ENCODE measurements at regions not wholly inside any gene's neighbourhood (a gene's known extent, or its start where the extent isn't known, plus 50 kb on each side); places are given as distances from the start of the nearest gene placed in this dataset.
A peak's percentile ranks its signal among the peaks of the same experiment; 100 is the strongest.

- DNase-seq: peak; percentile 81
Measured at GRCh38 chrX:98398542-98398941, 1514.8 kb downstream of the RPA4 start.

DNA sequence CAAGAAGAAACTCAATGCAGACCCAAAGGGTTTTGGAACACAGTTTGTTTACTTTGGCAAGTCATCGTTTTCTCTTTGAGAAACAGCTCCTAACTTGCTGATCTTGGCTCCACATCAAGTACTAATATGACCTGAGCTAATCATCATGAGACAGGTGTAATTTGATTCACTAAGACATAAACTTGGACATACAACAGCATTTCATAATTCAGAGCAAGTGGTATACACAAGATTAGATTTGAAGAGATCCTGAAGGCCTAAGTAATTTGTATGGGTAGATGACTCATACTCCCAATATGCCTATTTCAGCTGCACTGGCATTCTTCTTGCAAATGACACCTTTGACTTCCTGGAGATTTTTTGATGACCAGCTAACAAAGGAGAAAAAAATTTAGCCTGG lies 1521.7 kb downstream of the RPA4 start:
- peak; percentile 1 for DNase-seq

DNA sequence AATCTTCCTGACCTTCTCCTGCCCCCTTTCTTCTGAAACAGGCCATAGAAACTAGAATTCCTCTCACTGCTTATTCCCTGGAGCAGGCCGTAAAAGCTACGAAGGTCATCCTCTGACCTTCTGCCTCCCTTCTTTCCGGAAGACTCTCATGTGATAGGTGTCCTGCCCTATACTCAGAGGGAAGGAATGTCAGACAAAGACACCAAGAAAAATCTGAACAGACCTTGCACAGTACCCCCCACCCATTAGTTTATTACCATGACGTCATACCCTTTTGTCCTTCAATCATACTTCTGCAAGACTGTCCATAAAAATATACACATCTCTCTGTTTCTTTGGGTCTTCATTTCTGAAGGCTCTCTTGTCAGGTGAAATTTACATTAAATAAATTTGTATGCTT lies 1523.9 kb downstream of the RPA4 start:
- DNase-seq: no peak

GRCh38 chrX:98409867-98410266 lies 1526.2 kb downstream of the RPA4 start:
- DNase-seq: no peak

DNA sequence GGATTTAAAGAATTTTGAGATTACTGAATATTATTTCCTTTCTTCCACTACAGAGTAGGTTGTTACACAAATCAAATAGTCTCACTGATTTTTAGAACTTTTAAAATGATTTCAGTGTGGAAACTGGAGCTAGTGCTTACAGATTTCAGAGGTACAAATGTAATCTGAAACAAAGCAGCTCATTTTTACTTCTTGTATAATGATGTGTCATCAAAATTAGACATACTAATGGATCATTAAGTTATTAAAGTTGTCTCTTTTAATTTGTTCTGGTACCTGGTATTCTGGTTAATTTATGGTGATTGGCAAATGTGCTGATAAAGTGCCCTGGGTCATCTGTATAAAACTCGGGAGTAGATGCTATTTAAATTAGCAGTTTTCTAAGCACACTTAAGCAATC lies 1528.3 kb downstream of the RPA4 start:
- no peak for DNase-seq

- DNase-seq: no peak
Measured at GRCh38 chrX:98422536-98422935, 1538.8 kb downstream of the RPA4 start.

DNA sequence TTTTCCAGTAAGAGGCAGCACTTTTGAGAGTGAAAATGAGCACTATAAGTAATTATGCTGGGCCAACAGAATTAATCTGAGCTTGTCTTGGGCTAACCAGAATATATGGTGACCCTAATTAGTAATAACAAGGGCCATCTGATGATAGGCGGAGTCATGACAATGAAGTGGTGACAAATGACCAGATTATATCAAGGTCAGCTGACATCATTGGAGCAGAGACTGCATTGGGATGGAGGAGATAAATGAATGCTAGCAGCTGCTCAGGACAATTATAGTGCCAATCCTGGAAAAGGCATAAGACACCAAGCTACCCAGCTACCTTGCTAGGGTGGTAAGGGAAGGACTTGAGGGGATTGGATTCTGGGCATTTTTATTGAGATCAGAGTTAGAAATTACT lies 1548.7 kb downstream of the RPA4 start:
- DNase-seq: no peak

GRCh38 chrX:98448524-98448923 lies 1564.8 kb downstream of the RPA4 start:
- DNase-seq: no peak

GRCh38 chrX:98452456-98452855 lies 1568.7 kb downstream of the RPA4 start:
- DNase-seq: no peak

GRCh38 chrX:98459669-98460068 lies 1576.0 kb downstream of the RPA4 start:
- DNase-seq: no peak

- no peak for DNase-seq
Measured at GRCh38 chrX:98480606-98481005, 1596.9 kb downstream of the RPA4 start.

DNA sequence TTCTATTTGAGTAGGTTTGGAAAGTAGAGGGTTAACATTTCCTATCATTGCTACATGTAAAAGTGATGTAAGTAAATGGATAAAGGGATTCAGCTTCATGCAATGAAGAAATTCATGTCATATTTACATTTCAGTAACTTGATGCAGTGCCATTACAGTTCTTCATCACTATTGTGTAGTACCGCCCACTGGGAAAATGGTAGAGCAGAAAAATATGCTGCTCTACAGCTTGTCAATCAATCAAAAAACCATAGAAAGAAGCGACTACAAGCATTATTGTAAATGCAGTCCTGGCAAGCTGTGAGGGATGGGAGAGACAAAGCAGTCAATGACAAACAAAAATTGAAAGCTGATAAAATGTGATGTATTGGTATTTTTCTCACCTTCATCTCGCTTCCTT lies 1597.9 kb downstream of the RPA4 start:
- DNase-seq: no peak

DNA sequence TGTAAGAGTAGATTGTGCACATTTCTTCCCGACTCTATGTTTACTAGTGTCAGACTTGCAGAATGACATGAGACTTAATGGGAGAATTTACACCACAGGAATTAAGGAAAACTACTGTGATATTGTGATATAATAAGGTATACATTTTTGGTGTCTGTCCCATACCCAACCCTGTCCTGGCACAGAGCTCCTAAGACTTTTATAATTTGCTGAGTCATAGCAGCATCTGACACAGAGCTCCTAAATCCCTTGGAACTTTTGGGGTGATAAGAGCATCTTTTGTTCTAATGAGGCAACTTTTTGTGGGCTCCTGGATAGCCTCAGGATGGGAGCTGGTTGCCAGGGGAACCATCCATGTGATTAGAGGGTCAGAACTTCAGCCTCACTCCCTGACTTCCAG lies 1607.0 kb downstream of the RPA4 start:
- no peak for DNase-seq

DNA sequence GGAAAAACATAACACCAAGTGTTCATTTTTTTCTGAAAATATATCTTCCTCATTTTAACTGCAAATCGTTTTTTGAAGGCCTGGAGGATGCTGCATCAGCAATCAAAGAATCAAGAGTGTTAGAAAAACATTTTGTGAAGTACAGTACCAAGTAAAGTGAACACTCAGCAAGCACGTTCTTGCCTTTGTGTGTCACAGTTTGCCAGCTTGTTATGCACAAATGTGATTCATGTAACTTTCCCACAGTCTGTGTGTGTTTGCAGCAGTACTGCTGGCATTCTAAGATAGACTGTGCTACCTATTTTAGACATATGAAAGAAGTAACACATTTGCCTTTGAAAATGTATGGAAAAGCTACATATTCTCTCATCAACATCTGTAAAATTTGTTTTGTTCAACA lies 1617.7 kb downstream of the RPA4 start:
- no peak for DNase-seq

DNA sequence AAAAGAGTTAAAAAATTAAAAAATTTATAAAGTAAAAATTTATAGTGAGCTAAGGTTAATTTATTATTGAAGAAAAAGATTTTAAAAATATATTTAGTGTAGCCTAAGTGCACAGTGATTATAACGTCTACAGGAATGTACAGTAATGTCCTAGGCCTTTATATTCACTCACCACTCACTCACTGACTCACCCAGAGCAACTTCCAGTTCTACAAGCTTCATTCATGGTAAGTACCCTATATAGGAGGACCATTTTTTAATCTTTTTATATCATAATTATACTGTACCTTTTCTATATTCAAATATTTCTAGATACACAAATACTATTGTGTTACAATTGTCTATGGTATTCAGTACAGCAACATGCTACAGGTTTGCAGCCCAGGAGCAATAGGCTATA lies 1623.2 kb downstream of the RPA4 start:
- DNase-seq: no peak

- DNase-seq: no peak
Measured at GRCh38 chrX:98514032-98514431, 1630.3 kb downstream of the RPA4 start.

GRCh38 chrX:98516120-98516519 lies 1632.4 kb downstream of the RPA4 start:
- no peak for DNase-seq

DNA sequence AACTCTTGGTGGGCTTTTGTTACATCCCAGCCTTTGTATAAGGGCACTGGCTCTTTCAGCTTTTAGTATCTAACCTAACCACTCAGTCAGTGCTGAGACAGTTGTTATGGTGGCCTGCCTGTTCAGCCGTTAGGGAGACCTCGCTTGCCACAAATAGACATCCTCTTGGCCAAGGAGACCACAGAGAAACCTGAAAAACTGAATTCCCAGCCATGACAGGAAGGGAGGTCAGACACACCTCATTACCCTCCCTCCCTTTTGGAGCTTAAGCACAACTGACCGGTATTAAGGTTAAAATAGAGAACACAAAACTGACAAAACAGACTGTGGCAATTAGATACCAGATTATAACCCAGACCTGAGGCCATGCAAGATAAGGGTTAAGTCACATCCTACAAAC lies 1639.3 kb downstream of the RPA4 start:
- peak; percentile 17 for DNase-seq

DNA sequence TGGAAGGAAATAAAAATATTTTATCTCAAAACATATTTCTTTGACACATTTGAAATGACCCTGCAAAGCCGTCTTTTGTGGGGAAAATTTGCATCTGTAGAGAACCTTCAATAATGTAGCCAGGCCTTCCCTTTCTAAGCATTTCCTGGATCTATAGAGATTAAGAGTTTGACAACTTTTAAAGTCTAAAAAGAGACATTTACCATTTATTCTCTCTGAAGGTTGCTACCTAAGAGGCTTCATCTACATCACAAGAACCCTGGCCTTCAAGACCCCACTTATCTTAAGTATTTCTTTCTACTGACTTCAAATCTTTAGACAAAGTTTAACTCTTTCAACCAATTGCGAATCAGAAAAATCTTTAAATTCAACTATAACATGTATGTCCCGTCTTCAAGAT lies 1639.8 kb downstream of the RPA4 start:
- DNase-seq: no peak

DNA sequence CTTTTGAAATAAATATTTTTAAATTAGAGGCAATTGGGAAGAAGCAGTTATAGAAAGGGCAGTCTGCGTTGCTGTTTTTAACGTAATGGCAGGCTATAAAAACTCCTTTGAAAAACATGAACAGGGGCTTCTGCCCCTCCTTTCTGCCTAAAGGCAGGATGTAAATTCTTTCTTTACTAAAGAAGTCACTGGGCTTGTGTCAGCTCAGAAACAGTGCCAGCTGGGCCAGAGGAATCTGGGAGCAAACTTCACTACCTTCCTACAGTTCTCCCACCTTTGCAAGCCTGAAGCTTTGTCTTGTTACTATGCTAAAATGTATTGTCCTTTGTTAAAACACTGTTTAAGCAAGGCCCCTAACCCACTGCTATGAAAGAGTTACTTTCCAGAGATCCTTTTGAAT lies 1664.8 kb downstream of the RPA4 start:
- no peak for DNase-seq

DNA sequence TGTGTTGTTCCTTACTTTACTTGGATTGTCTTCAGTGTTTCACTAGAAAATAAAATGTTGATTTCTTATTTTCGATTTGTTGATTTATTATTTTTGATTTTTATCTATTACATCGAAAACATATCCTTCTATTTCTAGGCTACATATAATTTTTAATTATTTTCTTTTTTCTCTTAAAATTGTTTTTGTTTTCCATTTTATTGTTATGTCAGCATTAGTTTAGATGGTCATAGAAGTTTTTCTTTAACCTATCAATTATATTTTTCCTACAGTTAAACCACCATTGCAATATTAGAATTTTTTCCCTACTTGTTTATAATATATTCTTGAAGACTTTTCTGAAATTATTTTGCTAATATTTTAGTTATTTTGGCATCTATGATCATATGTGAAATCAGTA lies 1685.1 kb downstream of the RPA4 start:
- no peak for DNase-seq

DNA sequence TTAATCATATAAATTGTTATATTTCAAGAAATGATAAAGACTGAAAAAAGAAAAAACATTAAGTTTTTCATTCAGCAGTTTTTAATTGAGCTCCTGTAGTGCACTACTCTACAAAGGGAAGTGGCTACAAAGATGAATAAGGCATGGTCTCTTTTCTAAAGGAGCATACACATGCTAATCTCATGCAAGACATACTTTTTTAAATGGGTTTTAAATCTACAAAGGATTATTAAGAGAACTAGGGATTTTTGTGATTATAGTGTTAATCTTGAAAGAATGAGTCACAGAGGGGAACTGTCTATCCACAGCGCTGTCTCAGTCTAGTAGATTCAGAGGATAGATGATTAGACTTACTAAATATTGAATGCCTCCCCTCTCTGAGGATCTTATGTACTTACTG lies 1722.2 kb downstream of the RPA4 start:
- DNase-seq: peak; percentile 1

DNA sequence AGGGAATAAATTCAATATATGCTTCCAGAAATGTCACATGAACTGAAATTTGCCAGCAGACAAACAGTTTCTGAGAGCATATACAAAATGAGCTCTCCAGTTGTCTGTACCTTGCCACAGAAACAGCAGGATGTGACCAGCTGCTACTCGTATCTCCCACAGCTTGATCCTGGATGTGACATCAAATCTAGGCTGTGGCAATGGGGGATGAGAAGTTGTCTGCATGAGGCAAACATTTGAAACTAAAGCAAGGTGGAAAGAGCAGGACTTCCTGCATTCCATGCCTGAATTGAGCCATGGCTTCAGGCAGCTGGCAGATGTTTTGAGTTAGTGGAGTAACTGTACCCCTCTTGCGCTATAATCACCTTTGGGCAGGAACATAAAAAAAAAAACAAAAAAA lies 1724.0 kb downstream of the RPA4 start:
- DNase-seq: no peak

GRCh38 chrX:98627645-98628044 lies 1743.9 kb downstream of the RPA4 start:
- no peak for DNase-seq

DNA sequence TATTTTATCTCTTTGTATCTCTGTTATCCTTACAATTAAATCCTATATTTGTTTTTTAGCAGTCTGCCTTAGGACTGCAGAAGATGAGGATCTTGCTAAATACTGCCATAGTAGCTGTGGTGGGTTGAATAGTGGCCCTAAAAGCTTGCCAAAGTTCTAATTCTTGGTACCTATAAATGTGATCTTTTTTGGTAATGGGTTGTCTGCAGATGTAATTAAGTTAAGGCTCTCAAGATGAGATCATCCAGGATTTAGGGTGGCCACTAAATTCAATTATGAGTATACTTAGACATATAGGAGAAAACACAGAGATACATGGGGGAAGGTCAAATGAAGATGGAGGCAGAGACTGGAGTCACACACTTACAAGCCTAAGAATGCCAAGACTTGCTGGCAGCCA lies 1753.7 kb downstream of the RPA4 start:
- DNase-seq: no peak

DNA sequence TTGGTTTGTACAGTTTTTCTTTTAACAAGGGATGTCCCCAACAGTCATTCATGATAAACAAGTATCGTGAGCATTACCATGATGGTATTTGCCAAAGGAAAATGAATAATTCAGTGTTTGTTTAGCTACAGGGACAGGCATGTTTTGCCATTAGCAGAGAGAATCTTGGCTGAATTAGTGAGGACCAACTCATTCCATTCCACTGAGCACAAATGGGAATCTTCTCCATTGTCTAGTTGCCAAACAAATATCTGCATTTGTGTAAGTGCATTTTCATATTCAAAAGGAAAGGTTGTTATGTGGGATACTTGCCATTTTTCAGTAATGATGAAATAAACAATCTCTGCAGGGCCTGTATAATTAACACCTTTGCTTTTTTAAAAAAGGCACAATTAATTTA lies 1762.6 kb downstream of the RPA4 start:
- DNase-seq: no peak
